Prostate gland (tissue), 2 donors: ENCODE measurements at regions not wholly inside any gene's neighbourhood (a gene's known extent, or its start where the extent isn't known, plus 50 kb on each side); places are given as distances from the start of the nearest gene placed in this dataset.

Experiments used
- DNase-seq: peaks from one replicate; pipeline ENCODE4 v3.0.0-alpha.2; 2019; ENCODE audit warnings: low spot score
- H3K27ac ChIP-seq, 2 donors: fragments of 200-600 bp; sonication (generic); 2 replicates each; pipeline ENCODE4 v1.5.1; 2017 to 2019
- H3K27me3 ChIP-seq: fragments of 200-600 bp; sonication (generic); replicated peaks from 2 replicates; pipeline ENCODE4 v1.5.1; 2019; ENCODE audit not compliant: insufficient read depth
- H3K36me3 ChIP-seq, 2 donors: fragments of 200-600 bp; sonication (generic); 1 replicate in 1 of 2; 2 replicates in 1 of 2; pipeline versions ENCODE4 v1.5.1 to v1.8.1; 2017 to 2019
- H3K4me1 ChIP-seq: fragments of 200-600 bp; sonication (generic); replicated peaks from 2 replicates; pipeline ENCODE4 v1.5.1; 2019
- H3K4me3 ChIP-seq, 2 donors: fragments of 200-600 bp; sonication (generic); 2 replicates each; pipeline ENCODE4 v1.5.1; 2017 to 2019
- H3K9me3 ChIP-seq: fragments of 200-600 bp; sonication (generic); 2 replicates; pipeline ENCODE4 v1.5.1; 2017
- POLR2A ChIP-seq: fragments of 450-650 bp; IDR thresholded peaks from one replicate; pipeline ENCODE4 v1.6.1; 2016; ENCODE audit warnings: antibody characterized with exemption, mild to moderate bottlenecking
- POLR2AphosphoS5 ChIP-seq: sonication (generic); formaldehyde crosslinking; IDR thresholded peaks from one replicate; pipeline ENCODE4 v1.6.1; 2017; ENCODE audit warnings: antibody characterized with exemption
- WGBS: methylation state at CpG from one replicate; pipeline ENCODE4 v1.1.5; 2018; 5-methylcytosine and 5-hydroxymethylcytosine counted together
- intact Hi-C: fragments of 100-400 bp; cut with DNase I; formaldehyde crosslinking; loops from one replicate; pipeline ENCODE4 v1.14.2; 2022
- TF ChIP-seq, protein P1 (sequence below), 4 experiments: fragments of 200-600 bp in 2 of 4; fragments of 450-650 bp in 2 of 4; sonication (generic) in 2 of 4; IDR thresholded peaks; 1 replicate in 3 of 4; 2 replicates in 1 of 4; pipeline ENCODE4 v1.5.1; 2016 to 2019; ENCODE audit warnings: antibody characterized with exemption in 4 of 4, mild to moderate bottlenecking in 2 of 4, moderate library complexity in 2 of 4

DNA sequence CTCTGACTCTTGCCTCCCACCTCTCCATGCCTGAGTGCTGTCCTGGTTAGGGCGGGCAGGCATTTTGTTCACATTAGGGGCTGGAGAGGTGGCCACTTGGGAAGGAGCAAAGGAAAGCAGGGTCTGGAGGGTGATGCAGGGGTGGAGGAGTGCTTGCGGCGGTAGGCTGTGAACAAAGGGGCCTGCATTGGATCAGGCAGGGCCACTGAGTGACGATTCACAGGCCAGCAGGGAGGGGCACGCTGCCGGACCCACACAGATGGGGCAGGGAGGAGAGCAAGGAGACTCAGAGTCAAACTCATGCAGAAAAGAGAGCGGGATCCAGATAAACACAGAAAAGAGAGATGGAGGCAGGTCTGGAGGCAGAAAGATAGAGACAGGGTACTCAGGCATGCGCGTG lies 58.4 kb upstream of the TBX3 start:
- no peak for DNase-seq
- Histone ChIP-seq H3K9me3 (no peaks in the 10 kb centered on the region), H3K4me1 (no peaks in the 10 kb centered on the region), H3K27ac (no peak overlapping the region), H3K36me3 (no peaks in the 10 kb centered on the region), H3K27me3 (no peaks in the 10 kb centered on the region), H3K4me3 (no peak overlapping the region)
- intact Hi-C loops, result no loop called here
- 91% methylated on average over 9 of the region's 9 CpGs for WGBS
- TF ChIP-seq POLR2AphosphoS5 (no peak), POLR2A (no peak)
- TF ChIP-seq, protein P1, sequence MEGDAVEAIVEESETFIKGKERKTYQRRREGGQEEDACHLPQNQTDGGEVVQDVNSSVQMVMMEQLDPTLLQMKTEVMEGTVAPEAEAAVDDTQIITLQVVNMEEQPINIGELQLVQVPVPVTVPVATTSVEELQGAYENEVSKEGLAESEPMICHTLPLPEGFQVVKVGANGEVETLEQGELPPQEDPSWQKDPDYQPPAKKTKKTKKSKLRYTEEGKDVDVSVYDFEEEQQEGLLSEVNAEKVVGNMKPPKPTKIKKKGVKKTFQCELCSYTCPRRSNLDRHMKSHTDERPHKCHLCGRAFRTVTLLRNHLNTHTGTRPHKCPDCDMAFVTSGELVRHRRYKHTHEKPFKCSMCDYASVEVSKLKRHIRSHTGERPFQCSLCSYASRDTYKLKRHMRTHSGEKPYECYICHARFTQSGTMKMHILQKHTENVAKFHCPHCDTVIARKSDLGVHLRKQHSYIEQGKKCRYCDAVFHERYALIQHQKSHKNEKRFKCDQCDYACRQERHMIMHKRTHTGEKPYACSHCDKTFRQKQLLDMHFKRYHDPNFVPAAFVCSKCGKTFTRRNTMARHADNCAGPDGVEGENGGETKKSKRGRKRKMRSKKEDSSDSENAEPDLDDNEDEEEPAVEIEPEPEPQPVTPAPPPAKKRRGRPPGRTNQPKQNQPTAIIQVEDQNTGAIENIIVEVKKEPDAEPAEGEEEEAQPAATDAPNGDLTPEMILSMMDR (IDR thresholded peaks at IDR 0.05), result no peak

DNA sequence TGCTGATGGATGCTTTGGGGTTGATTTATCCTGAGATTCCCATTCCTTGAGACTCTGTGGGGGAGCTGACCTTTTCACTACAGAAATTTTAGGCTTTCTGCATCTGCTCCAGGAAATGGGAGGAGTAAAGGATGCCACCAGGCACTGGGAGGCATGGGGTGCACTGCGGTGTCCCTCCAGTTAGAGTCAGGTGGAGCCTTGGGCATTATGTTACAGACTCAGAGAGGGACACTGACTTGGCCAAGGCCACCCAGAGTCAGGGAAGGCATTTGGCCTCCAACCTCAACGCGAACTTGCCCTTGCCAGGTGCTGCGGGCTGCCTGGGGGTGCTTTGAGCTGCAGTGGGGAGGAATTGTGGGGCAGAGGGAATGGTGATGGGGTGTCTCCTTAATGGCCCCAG lies 58.0 kb upstream of the TBX3 start:
- 96% methylated on average over 4 of the region's 4 CpGs for WGBS
- no peak overlapping the region for H3K4me3 ChIP-seq
- no peaks in the 10 kb centered on the region for H3K4me1 ChIP-seq
- no peaks in the 10 kb centered on the region for H3K36me3 ChIP-seq
- intact Hi-C loops, result no loop called here
- no peaks in the 10 kb centered on the region for H3K27me3 ChIP-seq
- DNase-seq, result no peak
- no peak overlapping the region for H3K27ac ChIP-seq
- no peaks in the 10 kb centered on the region for H3K9me3 ChIP-seq
- TF ChIP-seq POLR2AphosphoS5 (no peak), POLR2A (no peak)
- TF ChIP-seq, protein P1 (IDR thresholded peaks at IDR 0.05), result no peak

DNA sequence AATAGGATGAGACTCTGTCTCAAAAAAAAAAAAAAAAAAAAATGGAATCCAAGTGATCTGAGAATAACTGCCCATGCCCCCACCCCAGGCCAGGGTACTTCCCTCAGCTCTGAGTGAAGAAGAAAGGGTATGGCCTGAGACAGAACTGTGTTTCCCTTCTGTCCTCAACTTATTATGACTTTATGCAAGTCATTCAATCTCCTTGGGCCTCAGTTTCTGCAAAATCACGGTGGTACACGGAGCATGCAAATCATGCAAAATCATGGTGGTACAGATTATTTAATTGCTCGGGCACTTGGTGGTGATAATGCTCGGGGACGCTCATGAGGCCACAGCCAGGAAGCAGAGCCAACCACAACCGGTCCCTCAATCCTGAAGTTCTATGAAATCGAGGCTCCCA lies 56.5 kb upstream of the TBX3 start:
- no peaks in the 10 kb centered on the region for H3K36me3 ChIP-seq
- no peak for DNase-seq
- H3K9me3 ChIP-seq, result no peaks in the 10 kb centered on the region
- no peak overlapping the region for H3K4me3 ChIP-seq
- H3K27me3 ChIP-seq, result no peaks in the 10 kb centered on the region
- H3K4me1 ChIP-seq, result peaks cover 5% of the 10 kb centered on the region
- H3K27ac ChIP-seq, result no peak overlapping the region
- intact Hi-C loops, result no loop called here
- WGBS, result 84% methylated on average over 7 of the region's 7 CpGs
- TF ChIP-seq POLR2AphosphoS5 (no peak), POLR2A (no peak)
- TF ChIP-seq, protein P1 (IDR thresholded peaks at IDR 0.05), result no peak

DNA sequence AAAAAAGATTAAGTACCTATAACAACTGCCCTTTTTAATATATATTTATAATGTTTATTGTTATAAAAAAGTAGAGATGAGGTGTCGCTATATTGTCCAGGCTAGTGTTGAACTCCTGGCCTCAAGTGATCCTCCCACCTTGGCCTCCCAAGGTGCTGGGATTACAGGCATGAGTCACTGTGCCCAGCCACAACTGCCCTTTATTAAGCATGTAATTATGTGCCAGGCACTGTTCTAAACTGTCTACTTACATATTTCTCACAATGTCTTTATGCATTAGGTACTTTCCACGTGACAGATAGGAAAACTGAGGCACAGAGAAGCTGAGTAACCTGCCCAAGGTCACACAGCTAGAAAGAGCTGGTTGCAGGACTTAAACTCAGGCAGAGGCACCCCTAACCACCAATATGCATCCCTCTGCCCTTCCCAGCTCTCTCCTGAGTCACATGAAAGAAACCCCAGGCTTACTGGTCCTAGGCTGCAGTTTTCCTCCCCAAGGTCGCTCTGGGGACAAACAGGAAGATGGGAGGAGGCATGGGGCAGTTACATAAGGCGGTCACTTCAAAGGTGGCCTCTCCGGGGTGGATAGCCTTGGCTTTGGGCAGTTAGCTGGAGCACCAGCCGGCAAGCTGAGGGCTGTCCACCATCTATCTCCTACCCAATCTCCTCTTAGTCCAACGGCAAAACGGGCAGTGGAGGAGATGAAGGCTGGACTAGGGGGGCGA lies 54.6 kb upstream of the TBX3 start:
- Histone ChIP-seq H3K4me3 (no peak overlapping the region), H3K4me1 (peaks cover 5% of the 10 kb centered on the region), H3K27ac (no peak overlapping the region), H3K27me3 (no peaks in the 10 kb centered on the region), H3K36me3 (no peaks in the 10 kb centered on the region), H3K9me3 (no peaks in the 10 kb centered on the region)
- DNase-seq, result no peak
- WGBS, result 81% methylated on average over 9 of the region's 9 CpGs
- TF ChIP-seq POLR2A (no peak), POLR2AphosphoS5 (no peak)
- TF ChIP-seq, protein P1 (IDR thresholded peaks at IDR 0.05), result no peak
- intact Hi-C loops, result loop anchor here (5.0 kb wide), 1 partner anchor 41 kb away; no protein-coding TSS in a partner anchor

DNA sequence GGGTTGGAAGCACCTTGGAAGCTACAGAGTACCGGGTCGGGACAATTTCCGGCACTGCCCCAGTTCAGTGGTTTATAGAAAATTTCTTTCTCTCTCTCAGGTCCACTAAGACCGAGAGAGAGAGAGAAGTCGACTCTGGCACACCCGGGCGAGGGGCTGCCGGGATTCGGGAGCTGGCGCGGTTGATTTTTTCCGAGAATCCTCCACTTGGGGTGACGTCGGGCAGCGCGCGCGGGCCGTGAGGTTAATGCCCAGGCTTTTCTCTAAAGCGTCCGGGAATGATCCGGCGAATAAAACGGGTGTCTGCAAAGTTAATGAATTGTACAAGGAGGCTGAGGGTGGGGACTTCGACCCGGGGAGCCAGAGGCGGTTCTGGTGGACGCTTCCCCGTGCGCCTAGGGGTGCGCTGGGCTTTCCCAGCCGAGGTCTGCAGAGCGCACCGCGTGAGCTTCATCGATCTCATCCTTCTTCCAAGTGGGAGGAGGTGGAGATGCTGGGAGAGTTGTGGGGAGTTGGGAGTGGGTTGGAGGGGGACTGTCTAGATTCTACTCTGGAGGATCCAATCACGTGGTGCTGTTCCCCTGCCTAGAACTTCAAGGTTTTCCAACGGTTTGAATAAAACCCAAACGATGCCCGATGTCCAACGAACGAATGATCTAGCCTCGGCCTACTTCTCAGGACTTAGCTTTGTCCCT lies 51.9 kb upstream of the TBX3 start:
- TF ChIP-seq POLR2AphosphoS5 (no peak), POLR2A (no peak)
- TF ChIP-seq, protein P1 (IDR thresholded peaks at IDR 0.05), result no peak
- no peaks in the 10 kb centered on the region for H3K9me3 ChIP-seq
- H3K4me3 ChIP-seq, result no peak overlapping the region
- peaks cover 5% of the 10 kb centered on the region for H3K4me1 ChIP-seq
- peak overlapping the region; percentile 66 to 83 for H3K27ac ChIP-seq
- no peaks in the 10 kb centered on the region for H3K27me3 ChIP-seq
- intact Hi-C loops, result loop anchor here (2.0 to 5.0 kb wide), 2 partner anchors 39 to 181 kb away; no protein-coding TSS in a partner anchor
- no peaks in the 10 kb centered on the region for H3K36me3 ChIP-seq
- DNase-seq, result no peak
- 91% methylated on average over 43 of the region's 43 CpGs for WGBS
